GM23338 (cell line): ENCODE measurements at regions not wholly inside any gene's neighbourhood (a gene's known extent, or its start where the extent isn't known, plus 50 kb on each side); places are given as distances from the start of the nearest gene placed in this dataset.

Experiments used
- ATAC-seq: fragments of 200-7000 bp; cut with Tn5 transposase; 3 replicates; pipeline ENCODE4 v1.9.1; 2020
- DNase-seq: peaks from one replicate; pipeline ENCODE4 v3.0.0-alpha.2; 2015; ENCODE audit warnings: low spot score
- H2AFZ ChIP-seq: fragments of 200-600 bp; sonication (generic); 2 replicates; pipeline ENCODE4 v1.8.0; 2016; ENCODE audit warnings: antibody characterized with exemption, mild to moderate bottlenecking, moderate library complexity
- H3F3A ChIP-seq: fragments of 200-600 bp; sonication (generic); replicated peaks from 2 replicates; pipeline ENCODE4 v1.8.0; 2017; ENCODE audit warnings: antibody characterized with exemption, mixed run types, low read depth
- H3K27ac ChIP-seq: fragments of 200-600 bp; sonication (generic); 2 replicates; pipeline ENCODE4 v1.6.1; 2016; ENCODE audit warnings: low read depth
- H3K27me3 ChIP-seq: fragments of 200-600 bp; sonication (generic); 2 replicates; pipeline ENCODE4 v1.8.0; 2016; ENCODE audit warnings: mild to moderate bottlenecking, mixed run types, moderate library complexity; ENCODE audit not compliant: insufficient read depth
- H3K36me3 ChIP-seq: fragments of 200-600 bp; sonication (generic); 2 replicates; pipeline ENCODE4 v1.8.0; 2016; ENCODE audit warnings: mild to moderate bottlenecking; ENCODE audit not compliant: insufficient read depth
- H3K4me1 ChIP-seq: fragments of 200-600 bp; sonication (generic); 2 replicates; pipeline ENCODE4 v1.8.0; 2016; ENCODE audit warnings: mild to moderate bottlenecking, moderate library complexity; ENCODE audit not compliant: insufficient read depth
- H3K4me2 ChIP-seq: fragments of 200-600 bp; sonication (generic); 2 replicates; pipeline ENCODE4 v1.7.1; 2017; ENCODE audit warnings: mixed run types
- H3K4me3 ChIP-seq: fragments of 200-600 bp; sonication (generic); 2 replicates; pipeline ENCODE4 v1.6.1; 2016; ENCODE audit warnings: mixed run types
- H3K79me2 ChIP-seq: fragments of 200-600 bp; sonication (generic); replicated peaks from 2 replicates; pipeline ENCODE4 v1.8.0; 2017; ENCODE audit warnings: mild to moderate bottlenecking; ENCODE audit not compliant: insufficient read depth
- H3K9me2 ChIP-seq: fragments of 200-600 bp; sonication (generic); 2 replicates; pipeline ENCODE4 v1.8.0; 2017; ENCODE audit not compliant: insufficient read depth
- H4K20me1 ChIP-seq: fragments of 200-600 bp; sonication (generic); replicated peaks from 2 replicates; pipeline ENCODE4 v1.8.0; 2017; ENCODE audit warnings: mild to moderate bottlenecking; ENCODE audit not compliant: insufficient read depth
- H3K27ac Mint-ChIP-seq: 2 replicates; pipeline ENCODE4 v1.8.0; 2020; ENCODE audit warnings: inconsistent platforms, mild to moderate bottlenecking, moderate library complexity, mixed read lengths
- H3K27me3 Mint-ChIP-seq: 3 replicates; pipeline ENCODE4 v1.8.0; 2022; ENCODE audit warnings: low read depth, mild to moderate bottlenecking, moderate library complexity, mixed read lengths, inconsistent platforms; ENCODE audit not compliant: insufficient read depth, poor library complexity
- H3K36me3 Mint-ChIP-seq: 3 replicates; pipeline ENCODE4 v1.8.0; 2021; ENCODE audit warnings: low read depth, mild to moderate bottlenecking, inconsistent platforms, moderate library complexity, mixed read lengths
- H3K4me1 Mint-ChIP-seq: 3 replicates; pipeline ENCODE4 v1.8.0; 2020; ENCODE audit warnings: mild to moderate bottlenecking, inconsistent platforms, mixed read lengths
- H3K4me3 Mint-ChIP-seq: 3 replicates; pipeline ENCODE4 v1.8.0; 2021; ENCODE audit warnings: moderate library complexity, mild to moderate bottlenecking, inconsistent platforms, mixed read lengths
- H3K9me3 Mint-ChIP-seq: 3 replicates; pipeline ENCODE4 v1.8.0; 2020; ENCODE audit warnings: moderate library complexity, mild to moderate bottlenecking, inconsistent platforms, mixed read lengths
- CREB1 ChIP-seq: fragments of 250-450 bp; sonication (Bioruptor Pico); IDR thresholded peaks from 2 replicates; pipeline ENCODE4 v1.5.0; 2020; ENCODE audit warnings: low read depth, mild to moderate bottlenecking, moderate library complexity
- CTCF ChIP-seq, 2 experiments: fragments of 200-600 bp in 1 of 2; sonication (generic) in 1 of 2; conservative IDR thresholded peaks; 2 replicates each; pipeline versions ENCODE4 v1.5.1 to v1.6.1; 2016 to 2017; ENCODE audit warnings: antibody characterized with exemption in 2 of 2, low read depth in 2 of 2, mild to moderate bottlenecking in 2 of 2, moderate library complexity in 1 of 2
- EZH2 ChIP-seq: fragments of 200-600 bp; sonication (generic); IDR thresholded peaks from one replicate; pipeline ENCODE4 v1.8.0; 2017; ENCODE audit warnings: antibody characterized with exemption, mild to moderate bottlenecking, low read depth; ENCODE audit not compliant: unreplicated experiment
- JUNB ChIP-seq: IDR thresholded peaks from one replicate; pipeline ENCODE4 v1.6.1; 2016; ENCODE audit warnings: antibody characterized with exemption; ENCODE audit not compliant: unreplicated experiment
- NANOG ChIP-seq: IDR thresholded peaks from 2 replicates; pipeline ENCODE4 v1.6.1; 2016; ENCODE audit warnings: antibody characterized with exemption, borderline replicate concordance
- POLR2AphosphoS5 ChIP-seq: IDR thresholded peaks from 2 replicates; pipeline ENCODE4 v1.6.1; 2016; ENCODE audit warnings: antibody characterized with exemption, low read depth
- STAT1 ChIP-seq: IDR thresholded peaks from one replicate; pipeline ENCODE4 v1.6.1; 2016; ENCODE audit warnings: antibody characterized with exemption; ENCODE audit not compliant: unreplicated experiment
- ZNF114 ChIP-seq: fragments of 250-450 bp; sonication (Bioruptor Pico); IDR thresholded peaks from 2 replicates; pipeline ENCODE4 v1.5.0; 2020; ENCODE audit warnings: mild to moderate bottlenecking, moderate library complexity
- ZNF331 ChIP-seq: fragments of 250-450 bp; sonication (Bioruptor Pico); IDR thresholded peaks from 2 replicates; pipeline ENCODE4 v1.5.0; 2020; ENCODE audit warnings: low read depth, mild to moderate bottlenecking, moderate library complexity
- TF ChIP-seq, protein P1 (sequence below): IDR thresholded peaks from 2 replicates; pipeline ENCODE4 v1.6.1; 2016; ENCODE audit warnings: antibody characterized with exemption
- TF ChIP-seq, protein P2 (sequence below): IDR thresholded peaks from one replicate; pipeline ENCODE4 v1.6.1; 2018; ENCODE audit warnings: antibody characterized with exemption; ENCODE audit not compliant: unreplicated experiment
- TF ChIP-seq, protein P3 (sequence below): fragments of 250-450 bp; sonication (Bioruptor Pico); IDR thresholded peaks from 2 replicates; pipeline ENCODE4 v1.5.0; 2020; ENCODE audit warnings: mild to moderate bottlenecking, moderate library complexity

DNA sequence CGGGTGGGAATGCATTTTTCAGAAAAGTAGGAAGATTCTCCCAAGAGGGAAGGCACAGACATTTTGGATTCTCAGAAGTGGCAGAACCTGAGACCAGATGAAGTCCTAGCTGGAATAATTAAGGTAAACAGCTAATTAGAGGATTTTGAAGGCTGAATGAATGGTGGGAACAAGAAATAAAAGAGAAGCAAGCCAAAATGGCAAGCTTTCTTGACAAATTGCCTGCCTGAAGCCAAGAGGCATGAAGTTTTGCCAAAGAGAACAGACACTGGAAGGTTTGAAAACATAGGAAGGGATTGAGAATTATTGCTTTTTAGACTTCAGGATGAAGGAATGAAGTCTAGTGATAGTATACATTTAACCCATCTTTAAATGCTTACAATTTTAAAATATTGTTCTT lies 115.0 kb upstream of the SEM1 start (continued):
- TF ChIP-seq, protein P1, sequence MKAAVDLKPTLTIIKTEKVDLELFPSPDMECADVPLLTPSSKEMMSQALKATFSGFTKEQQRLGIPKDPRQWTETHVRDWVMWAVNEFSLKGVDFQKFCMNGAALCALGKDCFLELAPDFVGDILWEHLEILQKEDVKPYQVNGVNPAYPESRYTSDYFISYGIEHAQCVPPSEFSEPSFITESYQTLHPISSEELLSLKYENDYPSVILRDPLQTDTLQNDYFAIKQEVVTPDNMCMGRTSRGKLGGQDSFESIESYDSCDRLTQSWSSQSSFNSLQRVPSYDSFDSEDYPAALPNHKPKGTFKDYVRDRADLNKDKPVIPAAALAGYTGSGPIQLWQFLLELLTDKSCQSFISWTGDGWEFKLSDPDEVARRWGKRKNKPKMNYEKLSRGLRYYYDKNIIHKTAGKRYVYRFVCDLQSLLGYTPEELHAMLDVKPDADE: no peak
- TF ChIP-seq ZNF114 (CRISPR knock-in tag): no peak
- TF ChIP-seq ZNF331 (CRISPR knock-in tag): no peak
- TF ChIP-seq STAT1: no peak
- no peak for TF ChIP-seq JUNB
- TF ChIP-seq, protein P2, sequence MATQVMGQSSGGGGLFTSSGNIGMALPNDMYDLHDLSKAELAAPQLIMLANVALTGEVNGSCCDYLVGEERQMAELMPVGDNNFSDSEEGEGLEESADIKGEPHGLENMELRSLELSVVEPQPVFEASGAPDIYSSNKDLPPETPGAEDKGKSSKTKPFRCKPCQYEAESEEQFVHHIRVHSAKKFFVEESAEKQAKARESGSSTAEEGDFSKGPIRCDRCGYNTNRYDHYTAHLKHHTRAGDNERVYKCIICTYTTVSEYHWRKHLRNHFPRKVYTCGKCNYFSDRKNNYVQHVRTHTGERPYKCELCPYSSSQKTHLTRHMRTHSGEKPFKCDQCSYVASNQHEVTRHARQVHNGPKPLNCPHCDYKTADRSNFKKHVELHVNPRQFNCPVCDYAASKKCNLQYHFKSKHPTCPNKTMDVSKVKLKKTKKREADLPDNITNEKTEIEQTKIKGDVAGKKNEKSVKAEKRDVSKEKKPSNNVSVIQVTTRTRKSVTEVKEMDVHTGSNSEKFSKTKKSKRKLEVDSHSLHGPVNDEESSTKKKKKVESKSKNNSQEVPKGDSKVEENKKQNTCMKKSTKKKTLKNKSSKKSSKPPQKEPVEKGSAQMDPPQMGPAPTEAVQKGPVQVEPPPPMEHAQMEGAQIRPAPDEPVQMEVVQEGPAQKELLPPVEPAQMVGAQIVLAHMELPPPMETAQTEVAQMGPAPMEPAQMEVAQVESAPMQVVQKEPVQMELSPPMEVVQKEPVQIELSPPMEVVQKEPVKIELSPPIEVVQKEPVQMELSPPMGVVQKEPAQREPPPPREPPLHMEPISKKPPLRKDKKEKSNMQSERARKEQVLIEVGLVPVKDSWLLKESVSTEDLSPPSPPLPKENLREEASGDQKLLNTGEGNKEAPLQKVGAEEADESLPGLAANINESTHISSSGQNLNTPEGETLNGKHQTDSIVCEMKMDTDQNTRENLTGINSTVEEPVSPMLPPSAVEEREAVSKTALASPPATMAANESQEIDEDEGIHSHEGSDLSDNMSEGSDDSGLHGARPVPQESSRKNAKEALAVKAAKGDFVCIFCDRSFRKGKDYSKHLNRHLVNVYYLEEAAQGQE: no peak

GRCh38 chr7:96825285-96825684 lies 115.6 kb upstream of the SEM1 start:
- Mint-ChIP-seq H3K36me3 (no peaks in the 10 kb centered on the region), H3K4me1 (no peaks in the 10 kb centered on the region), H3K9me3 (no peaks in the 10 kb centered on the region), H3K27ac (no peak overlapping the region), H3K4me3 (no peak overlapping the region), H3K27me3 (no peaks in the 10 kb centered on the region)
- no peaks in the 10 kb centered on the region for H3K36me3 ChIP-seq
- no peak for ATAC-seq
- H3K9me2 ChIP-seq: no peaks in the 10 kb centered on the region
- H3K4me3 ChIP-seq: no peak overlapping the region
- H3K27me3 ChIP-seq: no peaks in the 10 kb centered on the region
- H3K79me2 ChIP-seq: no peaks in the 10 kb centered on the region
- H4K20me1 ChIP-seq: no peaks in the 10 kb centered on the region
- no peak overlapping the region for H3K4me2 ChIP-seq
- H3F3A ChIP-seq: no peaks in the 10 kb centered on the region
- no peaks in the 10 kb centered on the region for H3K4me1 ChIP-seq
- H2AFZ ChIP-seq: no peak overlapping the region
- DNase-seq: no peak
- no peak overlapping the region for H3K27ac ChIP-seq
- TF ChIP-seq CTCF (conservative IDR thresholded peaks at IDR 0.05; ENCODE audit: low read depth in 2 of 2) (no peak), NANOG (no peak), ZNF114 (CRISPR knock-in tag) (no peak), POLR2AphosphoS5 (no peak), STAT1 (no peak), CREB1 (CRISPR knock-in tag) (no peak), JUNB (no peak), EZH2 (no peak)
- TF ChIP-seq, protein P1: no peak
- TF ChIP-seq, protein P3, sequence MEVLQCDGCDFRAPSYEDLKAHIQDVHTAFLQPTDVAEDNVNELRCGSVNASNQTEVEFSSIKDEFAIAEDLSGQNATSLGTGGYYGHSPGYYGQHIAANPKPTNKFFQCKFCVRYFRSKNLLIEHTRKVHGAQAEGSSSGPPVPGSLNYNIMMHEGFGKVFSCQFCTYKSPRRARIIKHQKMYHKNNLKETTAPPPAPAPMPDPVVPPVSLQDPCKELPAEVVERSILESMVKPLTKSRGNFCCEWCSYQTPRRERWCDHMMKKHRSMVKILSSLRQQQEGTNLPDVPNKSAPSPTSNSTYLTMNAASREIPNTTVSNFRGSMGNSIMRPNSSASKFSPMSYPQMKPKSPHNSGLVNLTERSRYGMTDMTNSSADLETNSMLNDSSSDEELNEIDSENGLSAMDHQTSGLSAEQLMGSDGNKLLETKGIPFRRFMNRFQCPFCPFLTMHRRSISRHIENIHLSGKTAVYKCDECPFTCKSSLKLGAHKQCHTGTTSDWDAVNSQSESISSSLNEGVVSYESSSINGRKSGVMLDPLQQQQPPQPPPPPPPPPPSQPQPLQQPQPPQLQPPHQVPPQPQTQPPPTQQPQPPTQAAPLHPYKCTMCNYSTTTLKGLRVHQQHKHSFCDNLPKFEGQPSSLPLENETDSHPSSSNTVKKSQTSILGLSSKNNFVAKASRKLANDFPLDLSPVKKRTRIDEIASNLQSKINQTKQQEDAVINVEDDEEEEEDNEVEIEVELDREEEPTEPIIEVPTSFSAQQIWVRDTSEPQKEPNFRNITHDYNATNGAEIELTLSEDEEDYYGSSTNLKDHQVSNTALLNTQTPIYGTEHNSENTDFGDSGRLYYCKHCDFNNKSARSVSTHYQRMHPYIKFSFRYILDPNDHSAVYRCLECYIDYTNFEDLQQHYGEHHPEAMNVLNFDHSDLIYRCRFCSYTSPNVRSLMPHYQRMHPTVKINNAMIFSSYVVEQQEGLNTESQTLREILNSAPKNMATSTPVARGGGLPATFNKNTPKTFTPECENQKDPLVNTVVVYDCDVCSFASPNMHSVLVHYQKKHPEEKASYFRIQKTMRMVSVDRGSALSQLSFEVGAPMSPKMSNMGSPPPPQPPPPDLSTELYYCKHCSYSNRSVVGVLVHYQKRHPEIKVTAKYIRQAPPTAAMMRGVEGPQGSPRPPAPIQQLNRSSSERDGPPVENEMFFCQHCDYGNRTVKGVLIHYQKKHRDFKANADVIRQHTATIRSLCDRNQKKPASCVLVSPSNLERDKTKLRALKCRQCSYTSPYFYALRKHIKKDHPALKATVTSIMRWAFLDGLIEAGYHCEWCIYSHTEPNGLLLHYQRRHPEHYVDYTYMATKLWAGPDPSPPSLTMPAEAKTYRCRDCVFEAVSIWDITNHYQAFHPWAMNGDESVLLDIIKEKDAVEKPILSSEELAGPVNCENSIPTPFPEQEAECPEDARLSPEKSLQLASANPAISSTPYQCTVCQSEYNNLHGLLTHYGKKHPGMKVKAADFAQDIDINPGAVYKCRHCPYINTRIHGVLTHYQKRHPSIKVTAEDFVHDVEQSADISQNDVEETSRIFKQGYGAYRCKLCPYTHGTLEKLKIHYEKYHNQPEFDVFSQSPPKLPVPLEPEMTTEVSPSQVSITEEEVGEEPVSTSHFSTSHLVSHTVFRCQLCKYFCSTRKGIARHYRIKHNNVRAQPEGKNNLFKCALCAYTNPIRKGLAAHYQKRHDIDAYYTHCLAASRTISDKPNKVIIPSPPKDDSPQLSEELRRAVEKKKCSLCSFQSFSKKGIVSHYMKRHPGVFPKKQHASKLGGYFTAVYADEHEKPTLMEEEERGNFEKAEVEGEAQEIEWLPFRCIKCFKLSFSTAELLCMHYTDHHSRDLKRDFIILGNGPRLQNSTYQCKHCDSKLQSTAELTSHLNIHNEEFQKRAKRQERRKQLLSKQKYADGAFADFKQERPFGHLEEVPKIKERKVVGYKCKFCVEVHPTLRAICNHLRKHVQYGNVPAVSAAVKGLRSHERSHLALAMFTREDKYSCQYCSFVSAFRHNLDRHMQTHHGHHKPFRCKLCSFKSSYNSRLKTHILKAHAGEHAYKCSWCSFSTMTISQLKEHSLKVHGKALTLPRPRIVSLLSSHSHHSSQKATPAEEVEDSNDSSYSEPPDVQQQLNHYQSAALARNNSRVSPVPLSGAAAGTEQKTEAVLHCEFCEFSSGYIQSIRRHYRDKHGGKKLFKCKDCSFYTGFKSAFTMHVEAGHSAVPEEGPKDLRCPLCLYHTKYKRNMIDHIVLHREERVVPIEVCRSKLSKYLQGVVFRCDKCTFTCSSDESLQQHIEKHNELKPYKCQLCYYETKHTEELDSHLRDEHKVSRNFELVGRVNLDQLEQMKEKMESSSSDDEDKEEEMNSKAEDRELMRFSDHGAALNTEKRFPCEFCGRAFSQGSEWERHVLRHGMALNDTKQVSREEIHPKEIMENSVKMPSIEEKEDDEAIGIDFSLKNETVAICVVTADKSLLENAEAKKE (CRISPR knock-in tag): no peak
